NCI-H446 (cell line): ENCODE measurements at regions not wholly inside any gene's neighbourhood (a gene's known extent, or its start where the extent isn't known, plus 50 kb on each side); places are given as distances from the start of the nearest gene placed in this dataset.

ENCODE experiments used
- DNase-seq, 2 experiments: peaks; one replicate each; lab custom pipeline; 2025; lab: John Stamatoyannopoulos, UW

- no peak for DNase-seq
Observed at GRCh38 chr1:191585095-191585494, 573.2 kb upstream of the RGS18 start.

- no peak for DNase-seq
Observed at GRCh38 chr1:191588905-191589304, 569.4 kb upstream of the RGS18 start.

GRCh38 chr1:191589536-191589935 is 568.7 kb upstream of the RGS18 start:
- no peak for DNase-seq

GRCh38 chr1:191590578-191590977 is 567.7 kb upstream of the RGS18 start:
- DNase-seq = no peak

GRCh38 chr1:191592039-191592438 is 566.2 kb upstream of the RGS18 start:
- no peak for DNase-seq

- no peak for DNase-seq
Observed at GRCh38 chr1:191592907-191593306, 565.4 kb upstream of the RGS18 start.

GRCh38 chr1:191595170-191595569 is 563.1 kb upstream of the RGS18 start:
- no peak for DNase-seq

GRCh38 chr1:191608367-191608766 is 549.9 kb upstream of the RGS18 start:
- DNase-seq = peak; percentile 9 to 81

GRCh38 chr1:191609305-191609704 is 549.0 kb upstream of the RGS18 start:
- no peak for DNase-seq

GRCh38 chr1:191615101-191615821 is 543.0 kb upstream of the RGS18 start:
- peak in 1 of 2 experiments; percentile 39 for DNase-seq

- DNase-seq = peak in 1 of 2 experiments; percentile 32
Observed at GRCh38 chr1:191618181-191618580, 540.1 kb upstream of the RGS18 start.

- no peak for DNase-seq
Observed at GRCh38 chr1:191620883-191621282, 537.4 kb upstream of the RGS18 start.

- no peak for DNase-seq
Observed at GRCh38 chr1:191624044-191624443, 534.2 kb upstream of the RGS18 start.

GRCh38 chr1:191629836-191630235 is 528.4 kb upstream of the RGS18 start:
- no peak for DNase-seq

- peak; percentile 12 to 20 for DNase-seq
Observed at GRCh38 chr1:191634801-191635508, 523.3 kb upstream of the RGS18 start.

GRCh38 chr1:191636345-191636744 is 521.9 kb upstream of the RGS18 start:
- no peak for DNase-seq

- DNase-seq = no peak
Observed at GRCh38 chr1:191641420-191642260, 516.6 kb upstream of the RGS18 start.

GRCh38 chr1:191643060-191643459 is 515.2 kb upstream of the RGS18 start:
- DNase-seq = no peak

GRCh38 chr1:191648939-191649338 is 509.3 kb upstream of the RGS18 start:
- no peak for DNase-seq

GRCh38 chr1:191662051-191662450 is 496.2 kb upstream of the RGS18 start:
- no peak for DNase-seq

- DNase-seq = no peak
Observed at GRCh38 chr1:191662746-191663145, 495.5 kb upstream of the RGS18 start.

GRCh38 chr1:191668525-191668924 is 489.7 kb upstream of the RGS18 start:
- DNase-seq = no peak

GRCh38 chr1:191669629-191670028 is 488.6 kb upstream of the RGS18 start:
- no peak for DNase-seq
